ENCODE measurements at regions not wholly inside any gene's neighbourhood (a gene's known extent, or its start where the extent isn't known, plus 50 kb on each side); places are given as distances from the start of the nearest gene placed in this dataset.

DNA sequence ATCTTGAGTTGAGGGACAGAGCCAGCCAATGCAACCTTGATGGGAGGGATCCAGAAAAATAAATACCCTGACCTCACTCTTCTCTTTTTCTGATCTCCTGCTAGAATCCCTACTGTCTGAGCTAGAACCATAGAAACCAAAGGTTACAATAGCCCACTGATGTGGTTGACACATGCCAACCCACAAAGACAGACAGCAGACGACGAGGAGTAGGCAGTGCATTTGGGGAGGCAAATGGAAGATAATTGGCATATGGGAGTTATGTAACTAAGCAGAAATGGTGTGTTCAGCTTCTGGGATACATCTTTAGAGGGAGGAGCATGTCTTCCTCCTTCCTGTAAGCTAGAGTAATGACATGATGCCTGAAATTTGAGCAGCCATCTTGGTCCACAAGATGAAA, 171.7 kb upstream of the FGGY start:
- no peak for TF ChIP-seq CTCF (conservative IDR thresholded peaks at IDR 0.05; ENCODE audit: low read length)
- TF ChIP-seq EZH2phosphoT487 (IDR thresholded peaks at IDR 0.05; ENCODE audit: borderline replicate concordance), result no peak

Measured in Loucy (cell line).